Stimulated activated CD4-positive, alpha-beta T cell treated with anti-CD3 and anti-CD28 coated beads, Interleukin-2, amount 100 ng/mL, for 4 hours (primary cell): ENCODE measurements at regions not wholly inside any gene's neighbourhood (a gene's known extent, or its start where the extent isn't known, plus 50 kb on each side); places are given as distances from the start of the nearest gene placed in this dataset.
"Not testable (repeated sequence)": the region's sequence is repeated elsewhere in the genome, so short reads cannot be mapped to it uniquely, and the experiment has no call there.

ENCODE experiments used
- DNase-seq: peaks from one replicate; pipeline ENCODE4 v3.0.0-alpha.2; 2020; ENCODE audit warnings: low read depth

DNA sequence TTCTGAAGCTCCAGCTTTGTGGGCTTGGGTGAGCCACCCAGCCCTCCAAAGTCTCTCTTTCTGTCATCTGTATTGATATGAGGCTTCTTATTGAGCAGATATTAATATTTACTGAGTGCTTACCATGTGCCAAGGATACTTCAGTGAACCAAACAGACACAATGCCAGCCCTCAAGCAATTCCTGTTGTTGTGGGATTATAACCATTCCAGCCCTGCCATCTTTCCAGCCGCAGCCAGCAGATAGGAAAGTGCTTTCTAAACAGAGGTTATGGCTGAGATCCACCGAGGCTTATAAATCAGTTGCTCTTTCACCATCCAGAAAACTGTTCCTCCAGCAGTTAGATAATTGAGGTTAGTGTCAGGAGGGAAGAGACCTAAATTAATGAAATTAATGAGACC is 137.7 kb upstream of the ALDH1B1 start:
- no peak for DNase-seq

DNA sequence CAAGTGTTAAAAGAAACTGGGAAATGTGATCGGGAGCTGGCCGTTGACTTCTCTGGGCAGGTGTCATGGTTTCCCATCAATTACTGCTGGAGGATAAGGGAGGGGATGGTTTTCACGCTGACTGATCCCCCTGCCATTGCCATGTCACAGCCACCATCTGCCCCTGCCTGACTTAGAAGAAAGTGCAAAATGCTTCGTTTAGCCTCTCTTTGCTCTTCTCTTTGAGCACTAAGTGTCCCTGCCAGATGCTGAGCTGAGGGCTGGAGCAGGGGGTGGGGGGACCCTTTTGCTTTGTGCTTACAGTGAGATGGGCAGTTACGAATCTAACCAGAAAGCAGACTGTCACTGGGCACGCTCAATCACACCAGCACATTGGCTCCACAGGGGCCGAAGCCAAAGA is 138.4 kb upstream of the ALDH1B1 start:
- DNase-seq: no peak

DNA sequence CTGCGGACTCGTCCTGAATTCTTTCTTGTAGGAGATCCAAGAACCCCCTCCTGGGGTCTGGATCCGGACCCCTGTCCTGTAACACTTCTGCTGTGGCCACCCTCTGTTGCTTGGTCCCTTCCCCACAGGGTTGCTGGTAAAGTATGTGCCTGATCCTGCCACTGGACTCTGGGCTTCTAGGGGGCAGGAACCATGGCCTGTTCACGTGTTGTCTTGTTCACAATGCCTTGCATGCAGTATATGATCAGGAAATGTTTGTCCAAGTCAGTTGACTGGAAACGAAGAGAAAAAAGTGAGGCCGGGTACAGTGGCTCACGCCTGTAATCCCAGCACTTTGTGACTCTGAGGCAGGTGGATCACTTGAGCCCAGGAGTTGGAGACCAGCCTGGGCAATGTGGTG is 139.3 kb upstream of the ALDH1B1 start:
- no peak for DNase-seq

DNA sequence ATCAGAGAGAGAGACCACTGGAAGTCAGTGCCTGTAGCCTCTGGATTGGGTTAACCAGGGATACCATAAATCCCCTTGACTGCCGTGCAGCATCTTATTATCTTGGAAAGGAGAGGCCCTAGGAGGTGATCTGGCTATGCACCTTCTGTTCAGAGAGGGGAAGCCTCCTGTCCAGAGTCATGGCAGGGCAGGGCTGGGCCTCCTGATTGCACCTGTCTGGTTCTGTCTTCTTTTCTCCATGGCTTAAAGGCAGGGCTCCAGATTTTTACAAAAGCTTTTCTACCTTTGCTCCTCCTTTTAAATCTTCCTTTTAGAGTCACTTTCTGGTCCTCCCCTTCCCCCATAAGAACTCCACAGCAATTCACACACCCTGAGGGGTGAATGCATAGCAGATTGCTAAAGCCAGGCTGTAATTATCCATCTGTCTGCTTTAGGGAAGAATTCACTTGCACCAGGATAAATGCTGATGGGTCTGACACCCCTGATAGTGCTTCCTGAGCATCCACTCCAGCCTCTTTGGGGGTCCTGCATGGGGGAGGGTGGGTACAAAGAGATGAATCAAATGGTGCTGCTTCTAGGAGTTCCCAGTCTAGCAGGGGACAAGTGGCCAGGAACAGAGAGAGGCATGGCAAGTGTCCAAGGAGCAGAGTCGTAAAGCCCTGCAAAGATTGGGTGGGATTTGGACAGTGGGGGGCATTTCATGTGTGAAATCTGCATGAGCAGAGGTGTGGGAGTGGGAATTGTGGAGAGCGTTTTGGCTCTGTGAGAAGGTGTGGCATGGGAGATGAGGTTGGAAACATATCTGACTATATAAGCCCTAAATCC is 141.3 kb upstream of the ALDH1B1 start:
- DNase-seq: no peak

DNA sequence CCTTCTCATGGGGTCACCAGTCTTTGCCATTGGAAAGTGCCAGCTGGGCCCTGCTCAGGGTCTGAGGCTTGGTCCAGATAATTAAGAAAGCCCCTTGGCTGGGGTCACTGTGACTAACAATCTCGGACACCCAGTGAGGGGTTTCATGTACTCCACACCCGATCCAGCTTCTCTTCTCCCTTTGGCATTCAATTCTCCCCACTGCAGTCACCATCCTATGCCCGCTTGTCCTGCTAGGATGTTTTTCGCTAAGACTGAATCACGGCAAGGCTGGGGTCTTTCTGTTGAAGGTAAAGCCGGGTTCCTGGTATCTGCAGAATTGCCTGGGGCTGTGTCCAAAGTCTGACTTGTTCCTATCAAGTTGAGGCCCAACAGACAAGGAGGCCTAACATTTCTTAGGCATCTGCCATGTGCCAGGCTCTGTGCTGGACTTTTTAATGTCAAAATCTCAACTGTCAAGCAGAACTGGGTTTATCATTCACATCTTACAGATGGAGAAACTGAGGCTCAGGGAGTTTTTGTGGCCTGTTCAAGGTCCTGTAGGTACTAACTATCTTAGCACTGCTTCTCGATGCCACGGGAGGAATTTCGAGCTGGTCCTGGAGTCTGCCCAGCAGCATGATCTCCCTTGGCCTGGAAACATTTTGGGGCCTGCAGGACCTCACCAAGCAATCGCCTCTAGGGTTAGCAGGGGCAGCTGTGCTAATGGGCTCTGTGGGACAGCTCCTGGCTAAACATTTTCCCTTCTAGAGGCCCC is 142.0 kb upstream of the ALDH1B1 start:
- DNase-seq: no peak

DNA sequence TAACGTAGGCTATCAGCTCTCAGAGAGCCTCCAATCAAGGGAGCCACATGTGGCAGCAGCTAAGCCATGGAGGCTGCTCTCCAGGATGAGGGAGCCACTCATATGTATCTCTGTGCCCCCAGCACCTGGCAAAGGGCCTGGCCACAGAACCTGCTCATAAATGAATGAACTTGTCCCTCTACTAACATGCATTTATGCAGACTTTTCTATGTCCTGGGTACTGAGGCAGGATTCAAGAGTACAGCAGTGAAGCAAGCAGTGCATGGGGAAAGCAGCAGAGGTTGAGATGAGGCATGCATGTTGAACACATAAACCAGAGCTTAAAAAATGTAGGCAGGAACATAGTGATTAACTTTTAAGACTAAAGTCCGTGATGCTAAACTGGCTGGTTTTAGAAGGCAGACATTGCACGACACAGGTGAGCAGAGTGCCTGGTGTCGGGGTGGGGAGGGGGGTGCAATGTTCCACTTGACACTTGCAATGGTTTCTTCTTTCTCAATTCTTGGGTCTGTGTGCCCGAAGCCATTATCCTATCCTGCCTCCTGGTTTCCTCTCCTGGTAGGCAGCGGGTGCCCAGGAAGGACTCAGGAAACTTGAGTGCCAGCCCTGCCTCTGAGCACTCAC is 142.8 kb upstream of the ALDH1B1 start:
- DNase-seq: no peak

DNA sequence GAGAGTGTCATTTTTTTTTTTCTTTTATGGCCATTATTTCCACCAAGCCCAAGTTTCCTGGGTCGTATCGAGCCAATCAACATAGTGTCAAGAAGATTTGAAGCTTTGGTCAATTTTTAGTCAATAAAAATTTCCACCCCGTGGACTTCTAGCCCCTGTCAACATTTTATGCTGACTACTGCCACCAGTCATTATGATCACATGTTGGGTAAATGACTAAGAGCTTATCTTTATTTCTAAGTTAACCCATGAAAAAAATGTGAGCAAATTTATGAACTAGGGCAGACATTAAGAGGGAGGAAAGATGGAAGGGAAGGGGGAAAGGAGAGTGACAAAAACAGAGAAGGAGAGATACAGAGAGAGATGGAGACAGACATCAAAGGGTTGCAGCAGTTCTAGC is 143.5 kb upstream of the ALDH1B1 start:
- DNase-seq: no peak

DNA sequence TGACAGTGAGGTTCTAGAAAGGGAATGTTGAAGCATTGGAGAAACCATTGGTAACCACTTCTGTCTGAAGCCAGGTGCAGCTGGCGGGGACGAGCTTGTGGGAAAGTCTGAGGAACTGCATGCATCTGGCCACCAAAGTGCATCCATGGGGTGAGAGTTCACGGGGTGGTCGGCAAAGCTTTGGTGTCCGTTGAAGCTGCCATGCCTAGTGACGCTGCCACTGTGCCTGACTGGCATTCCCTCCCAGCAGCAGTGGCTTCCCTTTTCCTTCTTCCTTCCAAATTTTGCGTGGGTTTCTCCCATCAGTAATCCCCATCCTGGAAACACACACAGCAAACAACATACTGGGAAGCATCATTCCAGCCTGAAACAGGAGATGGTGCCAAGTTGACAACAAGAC is 145.7 kb upstream of the ALDH1B1 start:
- DNase-seq: no peak

DNA sequence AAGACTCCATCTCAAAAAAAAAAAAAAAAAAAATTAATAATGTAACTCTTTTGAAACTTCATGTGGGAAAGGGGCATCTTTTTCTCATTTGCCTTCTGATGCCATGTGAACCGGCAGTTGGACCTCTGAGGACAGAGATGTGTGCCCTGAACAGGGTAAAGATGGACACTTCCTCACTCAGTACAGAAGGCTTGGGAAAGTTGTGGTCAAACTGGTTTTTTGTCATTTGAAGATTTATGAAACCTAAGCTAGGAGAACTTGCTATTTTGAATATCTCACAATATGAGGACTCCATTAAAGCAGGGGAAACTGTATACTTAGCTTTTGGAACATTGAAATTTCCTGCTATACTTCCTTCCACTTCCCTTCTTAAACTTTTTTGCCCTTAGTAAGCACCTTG is 147.5 kb upstream of the ALDH1B1 start:
- no peak for DNase-seq

DNA sequence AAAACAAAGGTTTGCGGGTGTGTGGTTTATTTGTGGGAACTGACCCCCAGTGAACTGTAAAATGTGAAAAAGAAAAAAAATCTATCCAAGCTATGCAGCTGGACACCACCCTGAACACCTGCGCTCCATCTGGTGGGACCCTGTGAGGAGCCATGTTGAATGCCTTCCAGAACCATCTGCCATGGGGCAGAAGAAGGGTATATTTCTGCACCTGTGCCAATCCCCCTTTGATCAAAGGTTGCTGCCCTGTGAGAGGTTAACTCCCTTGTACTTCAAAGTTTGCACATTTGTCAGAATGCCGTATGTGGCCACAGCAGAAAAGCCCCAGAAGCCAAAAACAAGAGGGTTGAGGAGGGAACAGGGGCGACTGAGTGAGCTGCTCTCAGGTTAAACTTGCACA is 148.5 kb upstream of the ALDH1B1 start:
- no peak for DNase-seq

DNA sequence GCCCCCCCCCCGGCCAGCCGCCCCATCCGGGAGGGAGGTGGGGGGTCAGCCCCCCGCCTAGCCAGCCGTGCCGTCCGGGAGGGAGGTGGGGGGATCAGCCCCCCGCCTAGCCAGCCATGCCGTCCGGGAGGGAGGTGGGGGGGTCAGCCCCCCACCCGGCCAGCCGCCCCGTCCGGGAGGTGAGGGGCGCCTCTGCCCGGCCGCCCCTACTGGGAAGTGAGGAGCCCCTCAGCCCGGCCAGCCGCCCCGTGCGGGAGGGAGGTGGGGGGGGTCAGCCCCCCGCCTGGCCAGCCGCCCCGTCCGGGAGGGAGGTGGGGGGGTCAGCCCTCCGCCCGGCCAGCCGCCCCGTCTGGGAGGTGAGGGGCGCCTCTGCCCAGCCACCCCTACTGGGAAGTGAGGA is 150.4 kb upstream of the ALDH1B1 start:
- DNase-seq: not testable (repeated sequence)

DNA sequence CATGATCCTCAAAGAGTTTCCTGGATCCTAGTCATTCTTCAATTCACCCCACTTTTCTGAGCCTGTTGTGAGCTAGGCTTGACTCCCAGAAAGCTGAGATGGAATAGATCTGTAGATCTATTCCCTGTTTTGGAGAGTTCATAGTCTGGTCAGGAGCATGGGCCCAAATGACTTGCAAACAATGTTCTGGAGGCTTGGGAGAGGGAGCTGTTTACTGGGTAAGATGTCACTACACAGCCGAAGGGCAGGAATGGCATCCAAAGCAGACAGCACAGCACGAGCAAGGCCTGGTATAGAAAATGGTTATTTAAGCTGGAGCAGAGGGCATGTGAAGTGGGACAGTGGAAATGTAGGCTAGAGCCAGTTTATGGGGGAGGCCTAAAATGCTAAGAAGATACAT is 152.5 kb upstream of the ALDH1B1 start:
- DNase-seq: no peak

DNA sequence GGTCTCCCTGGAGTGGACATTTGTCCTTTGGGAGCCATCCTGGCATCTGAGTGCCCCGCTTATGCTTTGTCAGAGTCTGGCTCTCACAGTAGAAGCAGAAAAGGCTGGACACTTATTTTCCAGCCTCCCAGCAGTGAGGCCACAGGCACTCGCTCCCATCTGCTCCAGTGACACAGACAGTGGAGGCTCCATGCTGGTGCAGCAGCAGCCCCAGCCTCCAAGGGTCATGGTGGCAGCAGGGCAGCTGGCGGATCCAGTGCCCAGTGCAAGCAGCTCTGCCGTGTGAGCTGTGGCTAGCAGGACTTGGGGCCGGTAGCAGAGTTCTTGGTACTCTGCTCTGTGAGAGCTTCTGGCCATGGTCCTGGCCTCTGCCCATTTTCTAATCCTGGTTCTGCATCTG is 157.3 kb upstream of the ALDH1B1 start:
- no peak for DNase-seq

DNA sequence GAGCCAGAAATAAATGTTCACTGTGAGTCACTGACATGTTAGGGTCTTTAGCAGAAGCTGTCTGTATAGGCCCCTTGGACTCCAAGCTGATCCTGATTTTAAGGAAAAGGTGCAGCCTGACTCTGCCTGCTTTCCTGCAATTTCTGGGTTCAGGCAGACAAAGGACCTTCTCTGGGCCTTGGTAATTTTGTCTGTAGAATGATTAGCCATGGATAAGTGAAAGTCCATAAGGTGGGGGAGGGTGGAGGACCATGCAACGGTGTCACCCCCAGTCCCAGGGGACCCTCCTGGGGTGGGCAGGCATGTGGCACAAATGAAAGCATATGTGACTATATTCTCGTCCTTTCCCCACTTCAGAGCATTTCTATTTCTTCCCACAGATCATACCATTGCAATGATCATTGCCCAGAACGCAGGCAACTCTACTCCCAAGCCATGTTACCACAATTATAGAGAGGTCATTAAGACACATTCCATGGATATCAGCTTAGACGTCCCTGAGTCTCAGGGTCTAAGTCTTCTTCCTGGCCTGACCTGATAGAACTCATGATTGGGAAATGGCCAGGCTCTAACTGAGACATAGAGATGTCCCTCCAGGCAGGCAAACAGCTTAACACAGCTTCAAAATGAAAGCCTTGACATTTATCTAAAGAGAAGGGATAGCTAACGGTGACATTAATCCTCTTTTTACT is 157.9 kb upstream of the ALDH1B1 start:
- DNase-seq: no peak

DNA sequence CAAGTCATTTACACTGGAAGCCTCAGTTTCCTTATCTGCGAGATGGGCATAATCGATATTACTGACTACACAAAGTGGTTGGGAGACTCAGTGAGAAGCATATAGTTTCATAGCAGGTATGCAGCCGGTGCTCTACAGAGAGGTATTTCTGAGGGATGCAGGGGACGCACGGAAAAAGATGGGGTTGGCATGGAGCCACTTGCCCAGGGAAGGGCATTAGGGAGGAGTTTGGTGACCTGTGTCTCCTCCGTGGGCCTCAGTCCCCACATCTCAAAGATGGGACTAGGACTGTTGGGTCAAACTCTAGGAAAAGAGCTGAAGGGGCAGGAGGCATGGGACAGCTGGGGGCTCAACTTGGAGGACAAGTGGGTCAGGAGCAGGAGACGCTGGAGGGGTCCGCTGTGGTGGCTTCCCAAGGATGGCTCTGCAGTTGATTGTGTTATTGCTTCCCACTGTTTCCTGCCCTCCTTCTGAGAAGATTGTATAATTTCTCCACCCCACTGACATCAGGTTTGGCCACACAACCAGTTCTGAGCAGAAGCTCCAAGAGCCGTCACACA is 158.6 kb upstream of the ALDH1B1 start:
- no peak for DNase-seq

DNA sequence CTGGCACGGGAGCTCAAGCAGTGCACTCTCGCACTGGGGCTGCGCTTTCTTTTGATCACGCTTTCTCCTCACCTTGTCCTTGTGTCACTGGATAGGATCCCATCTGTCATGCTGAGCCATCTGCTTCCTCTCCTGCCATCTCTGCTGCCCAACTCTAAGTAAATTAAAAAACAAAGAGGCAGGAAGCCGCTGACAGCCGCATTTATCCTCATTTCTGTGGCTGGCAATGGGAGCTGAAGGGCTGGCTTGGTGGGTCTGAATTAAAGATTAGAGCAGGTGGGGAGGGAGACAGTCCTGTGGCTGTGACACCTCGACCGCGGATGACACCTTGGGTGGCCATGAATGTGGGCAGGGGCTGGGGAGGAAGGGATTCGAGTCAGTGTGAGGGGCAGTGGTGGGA is 159.2 kb upstream of the ALDH1B1 start:
- DNase-seq: no peak

DNA sequence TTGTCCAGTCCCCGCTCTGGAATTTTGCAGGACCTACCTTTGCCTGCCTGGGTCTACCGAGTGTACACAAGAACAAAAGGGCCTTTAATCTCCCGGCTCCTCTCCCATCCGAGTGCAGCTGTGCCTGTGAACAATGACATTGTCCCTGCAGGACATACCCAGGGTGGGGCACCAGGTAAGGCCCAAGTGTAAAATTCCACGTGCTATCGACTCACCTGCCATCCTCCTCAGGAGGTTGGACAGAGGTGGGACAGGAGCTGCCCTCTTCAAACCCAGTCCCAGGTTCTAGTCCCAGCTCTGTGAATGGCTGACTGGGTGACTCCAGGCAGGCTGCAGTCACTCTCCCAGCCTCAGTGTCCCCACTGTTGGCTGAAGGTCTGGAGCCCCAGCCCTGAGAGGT is 159.6 kb upstream of the ALDH1B1 start:
- no peak for DNase-seq

DNA sequence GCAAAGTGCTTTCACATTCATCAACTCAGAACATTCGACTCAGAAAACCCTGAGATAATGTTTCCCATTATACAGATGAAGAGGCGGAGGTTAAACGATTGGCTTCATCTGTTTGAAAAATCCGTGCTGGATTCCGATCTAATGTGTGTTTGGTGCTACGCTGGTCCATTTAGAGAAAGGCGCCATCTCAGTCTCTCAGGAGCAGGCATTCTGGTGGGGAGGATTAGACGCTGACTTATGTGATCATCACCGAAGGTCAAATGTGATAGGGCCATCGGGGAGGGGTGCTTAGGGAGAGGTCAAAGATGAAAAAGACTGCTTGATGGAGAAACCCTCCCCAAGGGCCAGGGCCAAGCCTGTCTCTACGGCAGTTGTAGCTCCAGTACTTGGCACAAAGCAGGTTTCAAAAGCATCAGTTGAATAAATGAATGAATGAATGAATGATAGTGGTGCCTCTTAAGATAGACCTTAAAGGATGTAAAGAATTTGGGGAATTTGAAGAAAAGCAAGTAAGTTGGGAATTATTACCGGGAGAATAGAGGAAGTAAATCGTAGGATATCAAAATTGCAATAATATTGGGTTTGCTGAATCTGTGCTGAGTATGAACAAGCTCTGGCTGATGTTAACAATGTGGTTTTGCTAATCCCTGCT is 160.6 kb upstream of the SHB start:
- no peak for DNase-seq

DNA sequence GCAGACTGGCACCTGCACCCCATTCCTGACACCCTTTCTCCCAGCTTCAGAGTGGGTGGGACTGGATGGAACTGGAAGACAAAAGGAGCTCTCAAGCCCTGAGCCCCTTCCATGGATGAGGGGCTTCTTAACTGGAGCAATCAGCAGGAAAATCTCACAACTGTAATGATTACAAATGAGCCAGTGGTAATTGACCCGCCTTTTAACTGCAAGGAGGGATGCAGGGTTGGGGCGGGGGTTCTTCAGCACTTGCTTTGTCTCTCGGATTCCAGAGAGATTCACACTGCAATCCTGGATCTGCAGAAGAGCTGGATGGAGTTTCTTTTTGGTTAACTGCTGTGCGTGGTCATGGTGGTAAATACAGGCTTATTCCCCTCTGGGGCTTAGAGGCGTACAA is 160.1 kb upstream of the SHB start:
- DNase-seq: no peak

DNA sequence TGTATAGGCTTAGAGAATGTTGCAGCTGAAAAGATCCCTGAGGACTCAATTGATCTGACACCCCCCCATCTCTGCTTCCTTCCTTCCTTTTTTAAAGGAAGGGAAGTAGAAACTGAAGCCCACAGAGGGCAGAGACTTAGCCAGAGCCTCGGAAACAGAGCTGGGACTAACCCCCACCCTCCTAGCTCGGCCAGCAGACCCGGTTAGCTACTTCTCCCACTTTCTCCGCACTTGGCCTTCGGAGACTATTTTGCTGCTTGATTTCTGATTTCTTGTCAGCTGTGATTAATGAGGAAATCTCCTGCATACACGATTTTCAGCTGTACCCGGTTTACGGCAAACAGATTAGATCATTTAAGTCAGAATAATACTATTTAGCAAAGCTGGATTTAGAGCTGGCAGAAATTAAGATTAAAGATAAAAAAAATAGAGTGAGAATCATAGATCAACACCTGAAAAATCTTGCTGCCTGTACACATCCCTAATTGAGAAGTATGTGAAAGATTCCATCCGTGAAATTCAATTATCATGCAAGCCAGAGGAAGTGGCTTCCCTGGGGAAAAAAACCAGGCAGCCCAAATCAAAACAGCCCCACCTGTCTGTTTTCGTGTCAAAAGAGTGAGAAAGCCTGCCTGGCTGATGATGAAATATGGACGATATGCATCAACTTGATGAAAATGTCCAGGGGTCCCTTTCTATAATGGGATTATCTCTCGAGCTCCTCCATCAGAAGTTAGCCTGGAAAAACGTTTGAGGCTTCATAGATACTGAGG is 159.5 kb upstream of the SHB start:
- no peak for DNase-seq

DNA sequence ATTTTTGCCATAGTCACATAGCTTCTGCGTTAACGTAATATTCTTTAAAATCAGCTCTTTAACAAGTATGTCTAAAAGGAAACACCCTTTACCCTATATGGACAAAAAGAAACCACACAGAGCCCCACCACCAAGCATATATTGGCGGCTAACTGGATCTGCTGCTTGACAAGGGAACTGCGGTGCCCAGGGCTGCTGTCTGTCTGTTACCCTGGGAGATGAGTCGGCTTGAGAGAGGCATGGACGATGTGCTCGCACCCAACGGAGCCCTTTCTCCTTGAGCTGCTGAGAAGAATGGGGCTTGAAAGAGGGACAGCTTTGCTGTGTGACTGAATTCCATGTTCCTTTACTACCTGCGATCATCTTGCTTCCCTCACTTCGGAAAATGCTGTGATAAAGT is 158.6 kb upstream of the SHB start:
- no peak for DNase-seq
